Neural cell (in vitro differentiated cells): ENCODE measurements at regions not wholly inside any gene's neighbourhood (a gene's known extent, or its start where the extent isn't known, plus 50 kb on each side); places are given as distances from the start of the nearest gene placed in this dataset.

Source experiments
- H2AFZ ChIP-seq: fragments of 200-600, 300-800 bp; sonication (generic), shearing (Covaris generic); 2 replicates; pipeline ENCODE4 v1.6.0; 2014; ENCODE audit warnings: low read depth, mild to moderate bottlenecking, antibody characterized with exemption, low read length, moderate library complexity
- H3F3A ChIP-seq: fragments of 200-600 bp; shearing (Covaris generic); 2 replicates; pipeline ENCODE4 v1.6.1; 2016; ENCODE audit warnings: mild to moderate bottlenecking, moderate library complexity, mixed read lengths, antibody characterized with exemption, low read length; ENCODE audit not compliant: insufficient read depth, poor library complexity, severe bottlenecking
- H3K27ac ChIP-seq: fragments of 200-600, 300-800 bp; sonication (generic), shearing (Covaris generic); 2 replicates; pipeline ENCODE4 v1.5.1; 2014; ENCODE audit warnings: mild to moderate bottlenecking, low read length, moderate library complexity
- H3K27me3 ChIP-seq: fragments of 300-800, 200-600 bp; sonication (generic), shearing (Covaris generic); 2 replicates; pipeline ENCODE4 v1.6.0; 2014; ENCODE audit warnings: mild to moderate bottlenecking, low read depth, low read length, moderate library complexity; ENCODE audit not compliant: insufficient read depth
- H3K36me3 ChIP-seq: fragments of 300-800, 200-600 bp; sonication (generic), shearing (Covaris generic); 2 replicates; pipeline ENCODE4 v1.5.1; 2014; ENCODE audit warnings: mild to moderate bottlenecking, antibody characterized with exemption, low read length, moderate library complexity; ENCODE audit not compliant: insufficient read depth
- H3K4me2 ChIP-seq: fragments of 300-800, 200-600 bp; sonication (generic), shearing (Covaris generic); 2 replicates; pipeline ENCODE4 v1.6.0; 2014; ENCODE audit warnings: mild to moderate bottlenecking, low read length
- H3K4me3 ChIP-seq: fragments of 300-800, 200-600 bp; sonication (generic), shearing (Covaris generic); 2 replicates; pipeline ENCODE4 v1.5.1; 2014; ENCODE audit warnings: mild to moderate bottlenecking, low read length, moderate library complexity
- H3K79me2 ChIP-seq: fragments of 200-600 bp; shearing (Covaris generic); replicated peaks from 2 replicates; pipeline ENCODE4 v1.6.0; 2014; ENCODE audit warnings: mild to moderate bottlenecking, low read length, moderate library complexity; ENCODE audit not compliant: insufficient read depth
- H3K9ac ChIP-seq: fragments of 300-800, 200-600 bp; sonication (generic), shearing (Covaris generic); 2 replicates; pipeline ENCODE4 v1.6.1; 2016; ENCODE audit warnings: mild to moderate bottlenecking, low read length, mixed read lengths
- H3K9me2 ChIP-seq: fragments of 200-600 bp; shearing (Covaris generic); 2 replicates; pipeline ENCODE4 v1.6.1; 2016; ENCODE audit warnings: mild to moderate bottlenecking, low read length, mixed read lengths; ENCODE audit not compliant: insufficient read depth
- H3K9me3 ChIP-seq: fragments of 200-600, 300-800 bp; sonication (generic), shearing (Covaris generic); 2 replicates; pipeline ENCODE4 v1.6.1; 2016; ENCODE audit warnings: mild to moderate bottlenecking, mixed run types, low read length, moderate library complexity, mixed read lengths
- H4K20me1 ChIP-seq: fragments of 200-600 bp; shearing (Covaris generic); 2 replicates; pipeline ENCODE4 v1.6.1; 2016; ENCODE audit warnings: mild to moderate bottlenecking, mixed run types; ENCODE audit not compliant: insufficient read depth
- EP300 ChIP-seq: fragments of 450-650 bp; conservative IDR thresholded peaks from 2 replicates; pipeline ENCODE4 v1.6.1; 2014; ENCODE audit warnings: antibody characterized with exemption, mild to moderate bottlenecking, moderate library complexity; ENCODE audit not compliant: poor library complexity, severe bottlenecking
- EZH2 ChIP-seq: fragments of 200-600, 300-800 bp; shearing (Covaris generic), sonication (generic); IDR thresholded peaks from 2 replicates; pipeline ENCODE4 v1.6.1; 2014; ENCODE audit warnings: antibody characterized with exemption, low read length, borderline replicate concordance, mild to moderate bottlenecking; ENCODE audit not compliant: insufficient read depth, poor library complexity, severe bottlenecking
- MXI1 ChIP-seq: fragments of 450-650 bp; conservative IDR thresholded peaks from 2 replicates; pipeline ENCODE4 v1.6.1; 2014; ENCODE audit warnings: antibody characterized with exemption, mild to moderate bottlenecking; ENCODE audit not compliant: poor library complexity, severe bottlenecking
- POLR2AphosphoS5 ChIP-seq: IDR thresholded peaks from 2 replicates; pipeline ENCODE4 v1.6.1; 2012
- RAD21 ChIP-seq: fragments of 450-650 bp; conservative IDR thresholded peaks from 2 replicates; pipeline ENCODE4 v1.6.1; 2014; ENCODE audit warnings: antibody characterized with exemption, mild to moderate bottlenecking, moderate library complexity
- SMC3 ChIP-seq: fragments of 450-650 bp; conservative IDR thresholded peaks from 2 replicates; pipeline ENCODE4 v1.6.1; 2014; ENCODE audit warnings: antibody characterized with exemption, mild to moderate bottlenecking, moderate library complexity; ENCODE audit not compliant: poor library complexity
- TAF1 ChIP-seq: IDR thresholded peaks from 2 replicates; pipeline ENCODE4 v1.6.1; 2012; ENCODE audit warnings: low read depth
- TF ChIP-seq, protein P1 (sequence below): fragments of 450-650 bp; IDR thresholded peaks from 2 replicates; pipeline ENCODE4 v1.5.1; 2014; ENCODE audit warnings: antibody characterized with exemption, mild to moderate bottlenecking, moderate library complexity; ENCODE audit not compliant: poor library complexity, severe bottlenecking

DNA sequence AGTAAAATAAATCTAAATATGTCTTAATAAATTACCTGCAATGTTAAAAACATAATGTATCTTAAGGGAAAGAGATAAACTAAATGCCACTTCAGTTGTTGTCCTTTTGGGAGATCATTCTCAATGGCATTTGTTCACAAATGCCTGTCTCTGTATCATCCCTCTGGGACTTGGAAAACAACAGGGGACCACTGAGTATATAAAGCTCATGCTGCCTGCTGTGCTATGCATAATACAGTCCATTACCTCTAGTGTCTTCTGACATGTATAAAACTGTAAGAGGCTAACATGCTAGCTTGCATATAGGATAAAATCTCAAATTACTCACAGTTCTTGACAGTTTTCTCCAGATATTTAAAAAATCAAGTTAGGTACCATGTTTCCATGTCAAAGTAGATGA is 503.9 kb downstream of the PDHA2 start:
- no peak overlapping the region for H3K4me2 ChIP-seq

DNA sequence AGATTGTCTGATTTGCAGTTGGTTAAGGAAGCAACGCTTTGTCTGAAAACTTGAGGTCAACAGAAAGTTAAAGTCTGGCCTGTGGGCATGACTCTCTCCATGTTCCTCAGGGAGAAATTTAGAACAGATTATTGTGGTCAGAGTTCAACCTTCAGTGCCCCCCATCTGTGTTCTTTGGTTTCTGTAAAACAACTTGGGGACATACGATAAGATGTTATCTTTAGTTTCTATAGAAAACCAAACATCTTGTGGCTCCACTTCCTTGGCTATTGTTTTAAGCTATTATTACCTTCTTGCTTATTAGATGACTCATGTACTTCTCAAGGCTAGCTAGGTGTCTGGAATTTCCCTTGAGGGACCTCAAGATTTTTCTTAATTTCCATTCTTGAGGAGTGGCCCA is 507.7 kb downstream of the PDHA2 start:
- no peaks in the 10 kb centered on the region for H3K79me2 ChIP-seq
- no peak overlapping the region for H3K4me3 ChIP-seq
- H3K4me2 ChIP-seq = no peak overlapping the region
- H4K20me1 ChIP-seq = no peaks in the 10 kb centered on the region
- H3K27ac ChIP-seq = no peak overlapping the region
- no peaks in the 10 kb centered on the region for H3K9me2 ChIP-seq
- H3F3A ChIP-seq = no peaks in the 10 kb centered on the region
- H3K36me3 ChIP-seq = no peaks in the 10 kb centered on the region
- no peaks in the 10 kb centered on the region for H3K9me3 ChIP-seq
- H3K27me3 ChIP-seq = no peaks in the 10 kb centered on the region
- no peak for TF ChIP-seq RAD21
- no peak for TF ChIP-seq EZH2
- no peak for TF ChIP-seq SMC3
- H2AFZ ChIP-seq = no peak overlapping the region
- no peak overlapping the region for H3K9ac ChIP-seq

More for the DNA sequence above, 503.9 kb downstream of the PDHA2 start:
- Histone ChIP-seq H3K9me2 (no peaks in the 10 kb centered on the region), H3K79me2 (no peaks in the 10 kb centered on the region), H3K27ac (no peak overlapping the region), H3K9ac (no peak overlapping the region), H3K27me3 (no peaks in the 10 kb centered on the region), H3K9me3 (no peaks in the 10 kb centered on the region), H3F3A (no peaks in the 10 kb centered on the region), H4K20me1 (no peaks in the 10 kb centered on the region), H2AFZ (no peak overlapping the region), H3K4me3 (no peak overlapping the region), H3K36me3 (no peaks in the 10 kb centered on the region)
- TF ChIP-seq MXI1 = no peak
- no peak for TF ChIP-seq EZH2
- TF ChIP-seq EP300 = peak; percentile 50
- peak; percentile 71 for TF ChIP-seq POLR2AphosphoS5

DNA sequence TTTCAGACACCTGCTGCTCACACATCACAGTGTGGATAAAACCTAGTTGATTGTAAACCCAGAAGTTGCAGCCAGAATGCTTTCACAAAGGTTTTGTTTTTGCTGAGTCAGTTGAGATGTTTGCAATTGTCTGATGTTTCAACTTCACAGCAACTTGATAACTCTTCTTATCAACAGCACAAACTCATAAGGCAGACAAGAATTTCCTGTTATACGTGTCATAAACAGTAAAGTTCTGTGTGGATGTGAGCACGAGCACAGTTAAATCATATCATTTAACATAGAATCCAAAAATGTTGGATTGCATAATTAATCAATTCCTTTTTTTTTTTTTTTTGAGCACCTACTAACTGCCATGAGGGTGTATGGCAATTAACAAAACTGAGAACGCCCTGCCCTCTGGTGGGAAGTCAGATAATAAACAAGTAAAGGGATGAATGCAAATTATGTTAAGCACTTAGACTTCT is 512.2 kb downstream of the PDHA2 start:
- H3F3A ChIP-seq = no peaks in the 10 kb centered on the region
- H3K9me2 ChIP-seq = no peaks in the 10 kb centered on the region
- no peaks in the 10 kb centered on the region for H3K27me3 ChIP-seq
- no peaks in the 10 kb centered on the region for H3K79me2 ChIP-seq
- no peaks in the 10 kb centered on the region for H4K20me1 ChIP-seq
- H3K36me3 ChIP-seq = no peaks in the 10 kb centered on the region
- no peak for TF ChIP-seq TAF1
- TF ChIP-seq RAD21 = peak; percentile 13
- H3K9ac ChIP-seq = no peak overlapping the region
- H3K4me3 ChIP-seq = no peak overlapping the region
- H3K4me2 ChIP-seq = no peak overlapping the region
- no peaks in the 10 kb centered on the region for H3K9me3 ChIP-seq
- no peak overlapping the region for H2AFZ ChIP-seq
- no peak overlapping the region for H3K27ac ChIP-seq

DNA sequence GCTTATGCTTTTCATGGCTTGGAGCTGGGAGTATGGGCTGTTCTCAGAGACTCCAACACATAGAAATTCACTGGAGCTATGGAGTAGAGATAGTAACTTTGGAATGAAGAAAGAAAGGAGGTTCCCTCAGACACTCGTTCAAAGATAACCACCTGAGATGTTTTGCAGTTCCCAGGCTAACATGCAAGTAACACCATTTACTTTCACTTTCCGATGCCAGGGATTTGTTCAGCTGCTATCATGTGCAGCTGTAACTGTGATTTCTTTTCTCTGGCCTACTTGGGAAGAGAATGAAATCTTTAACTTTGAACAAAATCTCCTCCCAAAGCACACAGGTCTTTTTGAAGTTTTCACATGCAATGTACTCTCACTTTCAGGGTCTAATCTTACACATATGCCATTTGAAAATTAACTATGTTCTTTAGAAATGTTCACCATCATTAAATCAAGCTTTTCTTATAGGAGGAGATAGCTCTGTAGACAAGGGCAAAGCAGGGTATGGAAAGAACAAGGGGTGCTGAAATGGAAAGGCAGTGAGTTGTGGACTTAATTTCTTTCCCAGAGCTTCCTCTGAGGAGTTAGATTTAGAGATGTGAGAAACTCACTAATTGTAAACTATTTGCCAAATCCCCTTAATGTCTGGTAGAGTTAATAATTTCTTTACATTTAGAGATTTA is 514.3 kb downstream of the PDHA2 start:
- H3K36me3 ChIP-seq = no peaks in the 10 kb centered on the region
- H3K79me2 ChIP-seq = no peaks in the 10 kb centered on the region
- TF ChIP-seq, protein P1, sequence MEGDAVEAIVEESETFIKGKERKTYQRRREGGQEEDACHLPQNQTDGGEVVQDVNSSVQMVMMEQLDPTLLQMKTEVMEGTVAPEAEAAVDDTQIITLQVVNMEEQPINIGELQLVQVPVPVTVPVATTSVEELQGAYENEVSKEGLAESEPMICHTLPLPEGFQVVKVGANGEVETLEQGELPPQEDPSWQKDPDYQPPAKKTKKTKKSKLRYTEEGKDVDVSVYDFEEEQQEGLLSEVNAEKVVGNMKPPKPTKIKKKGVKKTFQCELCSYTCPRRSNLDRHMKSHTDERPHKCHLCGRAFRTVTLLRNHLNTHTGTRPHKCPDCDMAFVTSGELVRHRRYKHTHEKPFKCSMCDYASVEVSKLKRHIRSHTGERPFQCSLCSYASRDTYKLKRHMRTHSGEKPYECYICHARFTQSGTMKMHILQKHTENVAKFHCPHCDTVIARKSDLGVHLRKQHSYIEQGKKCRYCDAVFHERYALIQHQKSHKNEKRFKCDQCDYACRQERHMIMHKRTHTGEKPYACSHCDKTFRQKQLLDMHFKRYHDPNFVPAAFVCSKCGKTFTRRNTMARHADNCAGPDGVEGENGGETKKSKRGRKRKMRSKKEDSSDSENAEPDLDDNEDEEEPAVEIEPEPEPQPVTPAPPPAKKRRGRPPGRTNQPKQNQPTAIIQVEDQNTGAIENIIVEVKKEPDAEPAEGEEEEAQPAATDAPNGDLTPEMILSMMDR = no peak
- TF ChIP-seq RAD21 (no peak), TAF1 (no peak), EZH2 (no peak), POLR2AphosphoS5 (no peak)
- H3K27me3 ChIP-seq = no peaks in the 10 kb centered on the region
- no peak overlapping the region for H2AFZ ChIP-seq
- H3K4me3 ChIP-seq = no peak overlapping the region
- no peak overlapping the region for H3K9ac ChIP-seq
- no peak overlapping the region for H3K4me2 ChIP-seq
- no peaks in the 10 kb centered on the region for H3K9me2 ChIP-seq
- no peaks in the 10 kb centered on the region for H3K9me3 ChIP-seq
- H3F3A ChIP-seq = no peaks in the 10 kb centered on the region
- no peaks in the 10 kb centered on the region for H4K20me1 ChIP-seq
- no peak overlapping the region for H3K27ac ChIP-seq
